WI38 (cell line): ENCODE measurements at regions not wholly inside any gene's neighbourhood (a gene's known extent, or its start where the extent isn't known, plus 50 kb on each side); places are given as distances from the start of the nearest gene placed in this dataset.

Source experiments
- H3K4me3 ChIP-seq: 2 replicates; pipeline ENCODE4 v1.5.1; 2011; ENCODE audit warnings: low read depth, mild to moderate bottlenecking, control low read depth, low read length
- TF ChIP-seq, protein P1 (sequence below): IDR thresholded peaks from 2 replicates; pipeline ENCODE4 v1.5.1; 2012; ENCODE audit warnings: low read depth, mild to moderate bottlenecking, control low read depth, low read length

DNA sequence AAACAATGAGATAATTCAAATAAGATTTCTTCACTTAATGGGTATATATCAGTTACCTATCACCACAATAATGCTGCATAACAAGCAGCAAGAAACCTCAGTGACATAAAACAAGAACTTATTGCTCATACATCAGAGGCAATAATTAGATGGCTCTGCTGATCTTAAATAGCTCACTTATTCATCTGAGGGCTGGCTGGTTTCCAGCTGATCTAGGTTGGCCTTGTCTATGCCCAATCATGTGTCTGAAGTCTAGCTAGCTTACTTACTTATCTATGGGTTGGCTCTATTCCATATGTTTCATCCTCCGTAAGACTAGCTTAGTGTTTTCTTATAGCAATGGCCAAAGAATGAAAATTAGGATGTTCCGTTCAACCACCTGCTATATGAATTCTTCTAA lies 109.4 kb upstream of the AGTR1 start:
- TF ChIP-seq, protein P1, sequence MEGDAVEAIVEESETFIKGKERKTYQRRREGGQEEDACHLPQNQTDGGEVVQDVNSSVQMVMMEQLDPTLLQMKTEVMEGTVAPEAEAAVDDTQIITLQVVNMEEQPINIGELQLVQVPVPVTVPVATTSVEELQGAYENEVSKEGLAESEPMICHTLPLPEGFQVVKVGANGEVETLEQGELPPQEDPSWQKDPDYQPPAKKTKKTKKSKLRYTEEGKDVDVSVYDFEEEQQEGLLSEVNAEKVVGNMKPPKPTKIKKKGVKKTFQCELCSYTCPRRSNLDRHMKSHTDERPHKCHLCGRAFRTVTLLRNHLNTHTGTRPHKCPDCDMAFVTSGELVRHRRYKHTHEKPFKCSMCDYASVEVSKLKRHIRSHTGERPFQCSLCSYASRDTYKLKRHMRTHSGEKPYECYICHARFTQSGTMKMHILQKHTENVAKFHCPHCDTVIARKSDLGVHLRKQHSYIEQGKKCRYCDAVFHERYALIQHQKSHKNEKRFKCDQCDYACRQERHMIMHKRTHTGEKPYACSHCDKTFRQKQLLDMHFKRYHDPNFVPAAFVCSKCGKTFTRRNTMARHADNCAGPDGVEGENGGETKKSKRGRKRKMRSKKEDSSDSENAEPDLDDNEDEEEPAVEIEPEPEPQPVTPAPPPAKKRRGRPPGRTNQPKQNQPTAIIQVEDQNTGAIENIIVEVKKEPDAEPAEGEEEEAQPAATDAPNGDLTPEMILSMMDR = no peak
- H3K4me3 ChIP-seq = no peak overlapping the region

DNA sequence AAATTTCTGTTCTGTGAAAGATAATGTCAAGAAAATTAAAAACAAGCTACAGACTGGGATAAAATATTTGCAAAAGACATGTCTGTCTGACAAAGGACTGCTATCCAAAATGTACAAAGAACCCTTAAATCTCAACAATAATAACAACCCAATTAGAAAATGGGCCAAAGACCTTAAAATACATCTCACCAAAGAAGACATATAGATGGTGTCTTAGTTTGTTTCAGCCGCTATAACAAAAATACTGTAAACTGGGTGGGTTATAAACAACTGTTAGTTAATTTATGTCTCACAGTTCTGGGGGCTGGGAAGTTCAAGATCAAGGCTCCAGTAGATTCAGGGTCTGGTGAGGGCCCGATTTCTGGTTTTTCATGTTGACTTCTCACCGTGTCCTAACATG lies 106.2 kb upstream of the AGTR1 start:
- H3K4me3 ChIP-seq = no peak overlapping the region
- TF ChIP-seq, protein P1 = no peak

DNA sequence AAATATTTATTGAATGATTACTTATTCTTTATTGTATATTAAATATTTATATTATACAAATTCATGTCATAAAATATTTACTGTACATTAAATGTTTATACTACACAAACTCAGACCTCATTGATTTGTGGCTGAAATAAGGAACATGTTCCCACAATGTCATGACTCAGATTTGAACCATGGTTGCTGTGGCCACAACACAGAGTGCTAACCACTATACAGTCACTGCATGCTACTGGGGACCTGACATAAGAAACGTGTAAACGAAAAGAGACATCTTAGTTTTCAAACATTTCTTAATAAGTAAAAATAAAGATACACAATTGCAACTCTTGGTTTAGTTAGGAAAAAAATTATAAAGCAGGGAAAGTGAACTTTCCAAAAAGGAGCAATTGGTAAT lies 99.1 kb upstream of the AGTR1 start:
- TF ChIP-seq, protein P1 = no peak
- H3K4me3 ChIP-seq = no peak overlapping the region

DNA sequence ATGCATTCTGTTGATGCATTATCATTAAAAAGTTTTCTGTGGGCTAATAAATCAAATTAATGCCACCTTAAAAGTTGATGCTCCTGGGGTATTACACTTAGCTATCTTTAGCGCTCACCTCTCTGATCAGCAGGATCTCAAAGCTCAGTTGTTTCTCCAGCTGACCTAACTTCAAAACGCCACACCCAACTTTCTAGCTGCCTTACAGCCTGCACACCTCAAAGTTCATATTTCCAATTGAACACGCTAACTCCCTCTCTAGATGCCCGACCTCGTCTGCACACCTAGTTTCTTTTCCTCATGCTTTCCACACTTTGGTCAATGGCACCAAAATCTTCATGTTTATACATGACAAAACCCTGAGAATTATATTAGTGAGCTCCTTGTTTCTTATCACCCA lies 98.2 kb upstream of the AGTR1 start:
- H3K4me3 ChIP-seq = no peak overlapping the region
- TF ChIP-seq, protein P1 = no peak

DNA sequence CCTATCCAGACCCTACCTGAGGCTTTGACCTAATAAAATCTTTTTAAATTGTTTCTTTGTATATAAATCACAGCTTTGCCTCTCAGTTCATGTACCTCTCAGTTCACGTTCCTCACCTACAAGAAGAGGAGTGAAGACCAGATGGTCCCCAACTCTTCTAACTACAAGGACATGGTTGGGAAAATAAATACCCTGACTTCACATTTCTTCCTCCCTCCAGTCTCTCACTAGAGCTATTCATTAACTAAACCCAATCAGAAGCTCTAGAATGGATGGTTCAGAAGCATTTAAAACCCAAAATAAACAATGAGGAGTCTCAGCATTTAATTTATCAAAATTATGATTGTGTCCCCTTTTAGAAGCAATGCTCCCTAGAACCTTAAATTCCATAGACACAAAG lies 97.3 kb upstream of the AGTR1 start:
- TF ChIP-seq, protein P1 = no peak
- no peak overlapping the region for H3K4me3 ChIP-seq

DNA sequence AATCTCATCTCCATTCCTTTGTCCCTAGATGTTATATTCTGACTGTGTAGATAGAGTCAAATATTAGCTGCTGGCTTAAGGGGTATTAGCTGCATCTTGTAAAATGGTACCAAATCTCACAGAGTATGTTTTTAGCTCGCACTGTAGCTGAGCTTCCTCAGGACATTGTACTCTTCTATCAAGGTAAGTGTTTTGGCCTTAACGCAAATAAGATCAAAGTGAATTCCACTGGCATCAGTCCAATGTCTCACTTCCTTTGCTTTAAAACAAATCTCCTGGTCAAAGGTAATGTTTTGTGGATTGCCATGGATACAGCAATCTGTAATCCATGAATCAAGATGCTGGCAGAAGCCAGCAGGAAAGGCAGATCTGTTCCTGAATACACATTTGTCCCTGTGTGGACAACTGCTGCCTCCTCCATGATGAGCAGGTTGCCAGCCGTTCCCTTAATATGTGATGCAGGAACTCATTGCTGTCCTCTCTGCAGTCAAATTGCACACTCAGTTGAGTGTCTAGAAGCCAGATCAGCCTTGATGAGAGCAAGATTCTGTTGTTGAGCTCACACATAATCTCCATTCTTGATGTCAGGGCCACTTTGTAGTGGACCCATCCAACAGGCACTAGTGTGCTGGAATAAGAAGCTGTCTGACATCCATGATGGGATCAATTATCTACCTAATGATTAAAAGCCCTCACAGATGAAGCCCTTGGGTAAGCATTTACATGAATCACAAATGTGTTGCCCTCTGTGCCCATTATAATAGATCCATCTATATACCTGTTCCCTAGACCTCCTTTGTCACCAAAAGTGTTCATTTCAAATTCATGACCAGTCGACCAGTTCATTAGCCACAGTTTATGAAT lies 96.6 kb upstream of the AGTR1 start:
- no peak overlapping the region for H3K4me3 ChIP-seq
- TF ChIP-seq, protein P1 = no peak

DNA sequence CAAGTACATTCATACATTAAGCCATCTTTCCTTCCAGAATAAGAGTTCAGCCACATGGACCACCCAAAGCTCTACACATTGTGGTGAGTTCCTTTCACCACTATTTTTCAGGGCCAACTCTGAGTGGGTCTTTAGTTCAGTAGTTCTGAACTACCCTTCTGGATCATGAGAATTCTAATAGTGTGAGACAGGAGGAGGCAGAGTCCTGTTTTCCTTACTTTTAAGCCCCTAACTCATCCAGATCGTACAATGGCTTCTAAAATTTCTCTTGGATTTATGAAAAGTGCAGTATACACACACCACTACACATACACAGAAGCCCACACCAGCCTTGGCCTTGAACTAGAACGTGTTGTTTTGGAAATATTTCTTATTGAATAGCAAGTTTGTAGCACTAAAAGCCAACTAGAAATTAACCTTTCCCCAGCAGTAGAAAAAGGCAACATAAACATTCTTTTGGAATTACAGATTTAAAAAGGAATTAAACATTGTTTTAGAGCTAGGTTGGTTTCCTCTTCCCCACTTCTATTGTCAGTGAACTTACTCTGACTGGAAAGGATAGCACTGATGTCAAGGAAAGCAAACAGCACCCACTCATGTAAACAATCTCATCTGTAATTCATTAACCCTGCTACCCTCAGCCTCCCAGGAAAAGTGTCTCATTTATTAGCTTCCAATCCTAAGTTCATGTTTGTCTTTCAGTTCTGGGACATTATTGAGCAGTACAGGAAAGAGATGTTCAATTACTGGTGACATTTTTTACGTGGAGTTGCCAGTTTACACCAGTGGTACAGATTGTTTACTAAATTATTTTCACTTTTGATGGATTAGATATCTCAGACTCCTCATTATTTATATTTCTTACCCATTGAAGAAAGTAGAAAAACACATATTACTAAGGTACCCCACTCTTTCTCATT lies 95.7 kb upstream of the AGTR1 start:
- no peak overlapping the region for H3K4me3 ChIP-seq
- TF ChIP-seq, protein P1 = no peak
